ENCODE measurements at regions not wholly inside any gene's neighbourhood (a gene's known extent, or its start where the extent isn't known, plus 50 kb on each side); places are given as distances from the start of the nearest gene placed in this dataset.

- TF ChIP-seq CTCF (conservative IDR thresholded peaks at IDR 0.05; ENCODE audit: low read length) (no peak), EZH2phosphoT487 (IDR thresholded peaks at IDR 0.05; ENCODE audit: borderline replicate concordance, low read depth, low read length) (no peak)
Observed at GRCh38 chr16:86774931-86775330, 196.6 kb downstream of the FOXL1 start.

Data from OCI-LY7 (cell line).